AG04450 (cell line): ENCODE measurements at regions not wholly inside any gene's neighbourhood (a gene's known extent, or its start where the extent isn't known, plus 50 kb on each side); places are given as distances from the start of the nearest gene placed in this dataset.

Experiments used
- CTCF ChIA-PET: fragments of 300-600, 350-600 bp; formaldehyde crosslinking; extraction: SDS; loops from one replicate; lab custom pipeline; 2022; ENCODE audit warnings: antibody characterized with exemption, inconsistent platforms; lab: Charles Lee
- POLR2A ChIA-PET: fragments of 350-600 bp; formaldehyde crosslinking; extraction: SDS; loops from one replicate; lab custom pipeline; 2021; ENCODE audit warnings: antibody characterized with exemption, inconsistent platforms; lab: Yijun Ruan, JAX
- DNase-seq: peaks from one replicate; pipeline ENCODE4 v3.0.0-alpha.2; 2011; ENCODE audit warnings: low read depth, low spot score
- H3K27ac ChIP-seq: one replicate; pipeline ENCODE4 v1.5.1; 2012; ENCODE audit warnings: low read depth, low read length, control low read depth
- H3K27me3 ChIP-seq: one replicate; pipeline ENCODE4 v1.6.0; 2012; ENCODE audit warnings: low read length; ENCODE audit not compliant: control insufficient read depth, insufficient read depth
- H3K4me3 ChIP-seq: 2 replicates; pipeline ENCODE4 v1.5.1; 2011; ENCODE audit warnings: mild to moderate bottlenecking, low read depth, low read length, control low read depth
- H3K9me3 ChIP-seq: 2 replicates; pipeline ENCODE4 v1.5.1; 2012; ENCODE audit warnings: low read length; ENCODE audit not compliant: control insufficient read depth, insufficient read depth
- CTCF ChIP-seq: IDR thresholded peaks from 2 replicates; pipeline ENCODE4 v1.5.1; 2011; ENCODE audit warnings: low read depth, low read length, control low read depth, inconsistent platforms

- no peak overlapping the region for H3K4me3 ChIP-seq
- H3K27me3 ChIP-seq, result peaks cover 43% of the 10 kb centered on the region
- no peaks in the 10 kb centered on the region; the same call in 1 of the 2 replicates for H3K9me3 ChIP-seq
- DNase-seq, result no peak
- ChIA-PET CTCF (no interaction called here), POLR2A (no interaction called here)
- peak overlapping the region; percentile 21 for H3K27ac ChIP-seq
- no peak for TF ChIP-seq CTCF
These were observed 93.3 kb upstream of the POU3F1 start for GRCh38 chr1:38139738-38140487.

- Histone ChIP-seq H3K9me3 (no peaks in the 10 kb centered on the region; the same call in 1 of the 2 replicates), H3K27ac (peak overlapping the region; percentile 11), H3K4me3 (no peak overlapping the region), H3K27me3 (peaks cover 51% of the 10 kb centered on the region)
- DNase-seq, result peak; percentile 96
- CTCF ChIA-PET, result interaction anchor here (0.6 to 1.0 kb wide), 4 partner anchors 43 to 680 kb away, joined by 3 to 4 read pairs (median 4); no protein-coding TSS in a partner anchor
- TF ChIP-seq CTCF, result peak; percentile 52
- POLR2A ChIA-PET, result interaction anchor here (0.6 to 1.2 kb wide), 2 partner anchors 108 to 326 kb away, joined by 3 to 4 read pairs; no protein-coding TSS in a partner anchor
These were observed 92.1 kb upstream of the POU3F1 start for GRCh38 chr1:38138498-38139233.

- Histone ChIP-seq H3K9me3 (no peaks in the 10 kb centered on the region; the same call in 1 of the 2 replicates), H3K27me3 (peaks cover 55% of the 10 kb centered on the region), H3K27ac (no peak overlapping the region), H3K4me3 (no peak overlapping the region)
- ChIA-PET CTCF (no interaction called here), POLR2A (interaction anchor here (0.8 kb wide), 1 partner anchor 108 kb away, joined by 3 read pairs; no protein-coding TSS in a partner anchor)
- TF ChIP-seq CTCF, result no peak
- no peak for DNase-seq
These were observed 90.6 kb upstream of the POU3F1 start for GRCh38 chr1:38137164-38137563.

- ChIA-PET POLR2A (no interaction called here), CTCF (interaction anchor here (1.0 kb wide), 1 partner anchor 63 kb away, joined by 3 read pairs; no protein-coding TSS in a partner anchor)
- no peak for TF ChIP-seq CTCF
- DNase-seq, result no peak
- Histone ChIP-seq H3K4me3 (no peak overlapping the region), H3K27ac (no peak overlapping the region), H3K27me3 (peaks cover 52% of the 10 kb centered on the region), H3K9me3 (no peaks in the 10 kb centered on the region; the same call in 1 of the 2 replicates)
These were observed 89.2 kb upstream of the POU3F1 start for GRCh38 chr1:38135625-38136414.
